ENCODE measurements at regions not wholly inside any gene's neighbourhood (a gene's known extent, or its start where the extent isn't known, plus 50 kb on each side); places are given as distances from the start of the nearest gene placed in this dataset.

DNA sequence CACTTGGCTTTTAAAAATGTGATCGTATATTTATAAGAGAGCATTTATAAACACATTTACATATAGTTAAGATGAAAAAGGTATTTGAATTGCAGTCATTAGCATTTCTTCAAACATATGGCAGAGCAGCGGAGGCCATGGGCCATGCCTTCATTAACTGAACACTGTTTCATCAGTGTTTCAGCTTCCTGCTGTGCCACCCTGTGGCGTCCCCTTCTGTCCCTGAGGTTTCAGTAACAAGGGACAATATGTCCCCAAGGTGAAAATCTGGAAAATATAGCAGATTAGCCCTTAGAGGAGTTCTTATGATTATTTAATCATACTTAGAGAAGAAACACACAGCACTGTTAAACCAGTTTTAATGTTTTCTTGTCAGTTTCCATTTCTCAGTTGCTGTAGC, 577.8 kb downstream of the ETV1 start:
- BruUV-seq (replicated peaks) = no TSS peak
- no peaks in the 10 kb centered on the region for H3K27me3 ChIP-seq (ENCODE audit: insufficient read depth, low read depth)
- no peaks in the 10 kb centered on the region for H3K79me2 ChIP-seq (ENCODE audit: low read depth)
- no peak overlapping the region for H3K4me2 ChIP-seq
- no peak for DNase-seq
- intact Hi-C loops (cut with micrococcal nuclease; ENCODE audit: unreplicated experiment) = no loop called here
- POLR2A ChIA-PET (ENCODE audit: unreplicated experiment) = no interaction called here
- H2AFZ ChIP-seq = no peak overlapping the region
- no peak overlapping the region for H3K4me3 ChIP-seq
- no peaks in the 10 kb centered on the region for H4K20me1 ChIP-seq (ENCODE audit: insufficient read depth)
- no peaks in the 10 kb centered on the region for H3K4me1 ChIP-seq (replicated peaks; ENCODE audit: insufficient read depth)
- H3F3A ChIP-seq (ENCODE audit: insufficient read depth, low read depth) = no peaks in the 10 kb centered on the region
- H3K36me3 ChIP-seq (ENCODE audit: low read depth) = no peaks in the 10 kb centered on the region
- H3K9me2 ChIP-seq (ENCODE audit: insufficient read depth) = peaks cover 4% of the 10 kb centered on the region; the same call in 1 of the 2 replicates
- CTCF ChIA-PET = no interaction called here
- TF ChIP-seq EZH2 (IDR thresholded peaks at IDR 0.05; ENCODE audit: low read depth) = no peak
- no peak for TF ChIP-seq CTCF (conservative IDR thresholded peaks at IDR 0.05)
- H3K27ac ChIP-seq = no peak overlapping the region
- H3K9me3 ChIP-seq (ENCODE audit: insufficient read depth, low read depth) = no peaks in the 10 kb centered on the region

GRCh38 chr7:13414181-13414580, 575.3 kb downstream of the ETV1 start:
- no peak overlapping the region for H3K27ac ChIP-seq
- BruUV-seq (replicated peaks) = no TSS peak
- ChIA-PET CTCF (no interaction called here), POLR2A (ENCODE audit: unreplicated experiment) (no interaction called here)
- H3K9me3 ChIP-seq (ENCODE audit: insufficient read depth, low read depth) = peaks cover 6% of the 10 kb centered on the region; the same call in 1 of the 2 replicates
- H3K9me2 ChIP-seq (ENCODE audit: insufficient read depth) = no peaks in the 10 kb centered on the region
- intact Hi-C loops (cut with micrococcal nuclease; ENCODE audit: unreplicated experiment) = no loop called here
- no peaks in the 10 kb centered on the region for H3K36me3 ChIP-seq (ENCODE audit: low read depth)
- no peak overlapping the region for H3K4me3 ChIP-seq
- no peak overlapping the region for H3K4me2 ChIP-seq
- TF ChIP-seq CTCF (conservative IDR thresholded peaks at IDR 0.05) = no peak
- no peak for TF ChIP-seq EZH2 (IDR thresholded peaks at IDR 0.05; ENCODE audit: low read depth)
- no peak overlapping the region for H2AFZ ChIP-seq
- DNase-seq = no peak
- H3K27me3 ChIP-seq (ENCODE audit: insufficient read depth, low read depth) = no peaks in the 10 kb centered on the region
- no peaks in the 10 kb centered on the region for H3F3A ChIP-seq (ENCODE audit: insufficient read depth, low read depth)
- H3K4me1 ChIP-seq (replicated peaks; ENCODE audit: insufficient read depth) = no peaks in the 10 kb centered on the region
- no peaks in the 10 kb centered on the region for H4K20me1 ChIP-seq (ENCODE audit: insufficient read depth)
- no peaks in the 10 kb centered on the region for H3K79me2 ChIP-seq (ENCODE audit: low read depth)

GRCh38 chr7:13414661-13415107, 574.8 kb downstream of the ETV1 start:
- peaks cover 6% of the 10 kb centered on the region; the same call in 1 of the 2 replicates for H3K9me3 ChIP-seq (ENCODE audit: insufficient read depth, low read depth)
- POLR2A ChIA-PET (ENCODE audit: unreplicated experiment) = no interaction called here
- BruUV-seq (replicated peaks) = no TSS peak
- H3F3A ChIP-seq (ENCODE audit: insufficient read depth, low read depth) = no peaks in the 10 kb centered on the region
- no peaks in the 10 kb centered on the region for H3K27me3 ChIP-seq (ENCODE audit: insufficient read depth, low read depth)
- no peaks in the 10 kb centered on the region for H3K9me2 ChIP-seq (ENCODE audit: insufficient read depth)
- no peak overlapping the region for H3K4me2 ChIP-seq
- no peak overlapping the region for H3K4me3 ChIP-seq
- H4K20me1 ChIP-seq (ENCODE audit: insufficient read depth) = no peaks in the 10 kb centered on the region
- peak in 1 of 2 experiments; percentile 21 for DNase-seq
- no peaks in the 10 kb centered on the region for H3K79me2 ChIP-seq (ENCODE audit: low read depth)
- TF ChIP-seq EZH2 (IDR thresholded peaks at IDR 0.05; ENCODE audit: low read depth) (no peak), CTCF (conservative IDR thresholded peaks at IDR 0.05) (no peak)
- H3K36me3 ChIP-seq (ENCODE audit: low read depth) = no peaks in the 10 kb centered on the region
- intact Hi-C loops (cut with micrococcal nuclease; ENCODE audit: unreplicated experiment) = no loop called here
- no peak overlapping the region for H3K27ac ChIP-seq
- H3K4me1 ChIP-seq (replicated peaks; ENCODE audit: insufficient read depth) = no peaks in the 10 kb centered on the region
- CTCF ChIA-PET = no interaction called here
- no peak overlapping the region for H2AFZ ChIP-seq

Measured in PC-9 (cell line).